ENCODE measurements at regions not wholly inside any gene's neighbourhood (a gene's known extent, or its start where the extent isn't known, plus 50 kb on each side); places are given as distances from the start of the nearest gene placed in this dataset.

DNA sequence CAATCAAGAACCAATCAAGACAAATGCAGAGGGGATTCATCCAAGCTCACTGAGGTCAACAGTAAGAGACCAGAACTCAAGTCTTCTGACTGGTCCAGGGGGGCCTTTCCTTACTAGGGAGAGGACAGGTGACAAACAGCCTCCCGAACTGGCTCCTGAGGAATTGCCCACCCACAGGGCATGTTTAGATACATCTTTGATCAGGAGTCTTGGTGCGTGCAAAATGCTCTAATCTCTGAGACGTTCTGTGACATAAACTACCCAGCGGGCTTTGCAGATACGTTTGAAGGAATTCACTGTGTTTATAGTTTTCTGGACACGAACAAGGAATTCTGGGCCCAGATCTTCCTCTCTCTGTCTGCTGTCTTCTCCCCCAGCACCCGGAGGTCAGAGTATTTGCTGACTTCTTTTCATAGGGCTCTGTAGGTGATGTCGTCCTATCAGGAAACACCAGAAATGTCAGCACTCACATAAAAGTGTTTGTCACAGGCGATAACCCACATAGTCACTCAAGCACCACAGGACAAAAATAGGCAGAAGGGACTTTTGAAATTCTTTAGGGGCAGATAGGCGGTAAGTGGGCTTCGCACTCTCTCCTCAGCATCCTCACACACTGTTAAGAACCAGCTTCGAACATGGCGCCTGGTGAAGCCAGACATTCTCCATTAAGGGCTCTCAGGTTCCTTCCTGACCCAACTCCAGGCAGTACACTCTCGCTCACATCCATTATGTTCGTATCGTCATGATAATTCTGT is 349.0 kb downstream of the CYRIA start:
- Histone ChIP-seq H3K9me3 (ENCODE audit: insufficient read depth, low read length) (no peaks in the 10 kb centered on the region), H4K20me1 (ENCODE audit: low read depth, low read length) (no peaks in the 10 kb centered on the region), H3K27me3 (ENCODE audit: low read length) (no peaks in the 10 kb centered on the region), H3K9me2 (replicated peaks; ENCODE audit: insufficient read depth, low read length) (no peaks in the 10 kb centered on the region), H3K9ac (ENCODE audit: low read length) (no peak overlapping the region), H3K79me2 (ENCODE audit: insufficient read depth, low read length) (no peaks in the 10 kb centered on the region), H3K36me3 (ENCODE audit: low read length) (no peaks in the 10 kb centered on the region), H3K4me3 (ENCODE audit: insufficient read depth, low read length, poor library complexity, severe bottlenecking) (no peak overlapping the region), H3F3A (ENCODE audit: insufficient read depth) (no peaks in the 10 kb centered on the region), H3K4me2 (ENCODE audit: low read depth, low read length, poor library complexity, severe bottlenecking) (no peak overlapping the region), H3K27ac (ENCODE audit: low read depth, low read length) (no peak overlapping the region), H2AFZ (ENCODE audit: low read depth, low read length, severe bottlenecking) (no peak overlapping the region)
- TF ChIP-seq, protein P1, sequence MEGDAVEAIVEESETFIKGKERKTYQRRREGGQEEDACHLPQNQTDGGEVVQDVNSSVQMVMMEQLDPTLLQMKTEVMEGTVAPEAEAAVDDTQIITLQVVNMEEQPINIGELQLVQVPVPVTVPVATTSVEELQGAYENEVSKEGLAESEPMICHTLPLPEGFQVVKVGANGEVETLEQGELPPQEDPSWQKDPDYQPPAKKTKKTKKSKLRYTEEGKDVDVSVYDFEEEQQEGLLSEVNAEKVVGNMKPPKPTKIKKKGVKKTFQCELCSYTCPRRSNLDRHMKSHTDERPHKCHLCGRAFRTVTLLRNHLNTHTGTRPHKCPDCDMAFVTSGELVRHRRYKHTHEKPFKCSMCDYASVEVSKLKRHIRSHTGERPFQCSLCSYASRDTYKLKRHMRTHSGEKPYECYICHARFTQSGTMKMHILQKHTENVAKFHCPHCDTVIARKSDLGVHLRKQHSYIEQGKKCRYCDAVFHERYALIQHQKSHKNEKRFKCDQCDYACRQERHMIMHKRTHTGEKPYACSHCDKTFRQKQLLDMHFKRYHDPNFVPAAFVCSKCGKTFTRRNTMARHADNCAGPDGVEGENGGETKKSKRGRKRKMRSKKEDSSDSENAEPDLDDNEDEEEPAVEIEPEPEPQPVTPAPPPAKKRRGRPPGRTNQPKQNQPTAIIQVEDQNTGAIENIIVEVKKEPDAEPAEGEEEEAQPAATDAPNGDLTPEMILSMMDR (IDR thresholded peaks at IDR 0.05; ENCODE audit: insufficient read depth, low read length, poor library complexity, severe bottlenecking): no peak
- no peak for TF ChIP-seq EZH2phosphoT487 (conservative IDR thresholded peaks at IDR 0.05; ENCODE audit: low read length)

DNA sequence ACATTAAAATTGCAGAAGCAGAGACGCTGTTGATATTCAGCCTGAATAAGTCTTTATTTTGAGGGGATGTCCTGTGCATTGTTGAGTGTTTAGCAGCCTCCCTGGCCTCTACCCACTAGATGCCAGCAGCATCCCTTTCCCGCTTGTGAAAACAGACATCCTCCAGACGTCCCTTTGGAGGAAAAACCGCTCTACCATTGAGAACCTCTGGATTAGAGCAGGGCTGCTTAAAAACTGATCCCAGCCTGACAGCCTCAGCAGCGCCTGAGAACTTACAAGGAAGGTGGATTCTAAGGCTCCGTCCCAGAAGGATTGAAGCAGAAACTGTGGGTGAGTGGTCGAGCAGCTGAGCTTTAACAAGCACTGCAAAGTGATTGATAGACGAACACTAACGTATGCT is 349.7 kb downstream of the CYRIA start:
- H3K4me3 ChIP-seq (ENCODE audit: insufficient read depth, low read length, poor library complexity, severe bottlenecking): no peak overlapping the region

DNA sequence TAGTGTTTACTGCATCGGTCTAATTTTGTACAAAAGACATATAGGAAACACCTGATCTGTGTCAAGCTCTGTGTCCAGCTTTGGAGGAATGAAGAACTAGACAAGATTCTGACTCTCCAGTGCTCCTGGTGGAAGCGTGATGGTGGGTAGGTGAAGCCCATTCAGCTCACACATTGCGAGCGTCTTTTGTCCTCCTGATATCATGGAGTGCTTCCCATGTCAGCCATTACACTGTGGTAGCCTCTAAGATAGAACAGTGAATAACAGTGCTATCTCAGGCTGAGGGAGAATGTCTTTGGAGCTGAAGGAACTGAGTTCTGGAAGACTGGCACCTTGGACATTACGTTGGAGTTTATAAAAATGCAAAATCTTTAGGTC is 350.2 kb downstream of the CYRIA start:
- no peaks in the 10 kb centered on the region for H3F3A ChIP-seq (ENCODE audit: insufficient read depth)
- H3K9ac ChIP-seq (ENCODE audit: low read length): no peak overlapping the region
- H3K36me3 ChIP-seq (ENCODE audit: low read length): no peaks in the 10 kb centered on the region
- no peak overlapping the region for H3K4me3 ChIP-seq (ENCODE audit: insufficient read depth, low read length, poor library complexity, severe bottlenecking)
- H4K20me1 ChIP-seq (ENCODE audit: low read depth, low read length): no peaks in the 10 kb centered on the region
- H2AFZ ChIP-seq (ENCODE audit: low read depth, low read length, severe bottlenecking): no peak overlapping the region
- H3K79me2 ChIP-seq (ENCODE audit: insufficient read depth, low read length): no peaks in the 10 kb centered on the region
- no peaks in the 10 kb centered on the region for H3K9me2 ChIP-seq (replicated peaks; ENCODE audit: insufficient read depth, low read length)
- TF ChIP-seq, protein P1 (IDR thresholded peaks at IDR 0.05; ENCODE audit: insufficient read depth, low read length, poor library complexity, severe bottlenecking): no peak
- no peak for TF ChIP-seq EZH2phosphoT487 (conservative IDR thresholded peaks at IDR 0.05; ENCODE audit: low read length)
- no peaks in the 10 kb centered on the region for H3K9me3 ChIP-seq (ENCODE audit: insufficient read depth, low read length)
- no peak overlapping the region for H3K4me2 ChIP-seq (ENCODE audit: low read depth, low read length, poor library complexity, severe bottlenecking)
- no peak overlapping the region for H3K27ac ChIP-seq (ENCODE audit: low read depth, low read length)
- no peaks in the 10 kb centered on the region for H3K27me3 ChIP-seq (ENCODE audit: low read length)

More for the DNA sequence above, 349.7 kb downstream of the CYRIA start:
- no peaks in the 10 kb centered on the region for H3K79me2 ChIP-seq (ENCODE audit: insufficient read depth, low read length)
- H3K9ac ChIP-seq (ENCODE audit: low read length): no peak overlapping the region
- H2AFZ ChIP-seq (ENCODE audit: low read depth, low read length, severe bottlenecking): no peak overlapping the region
- no peaks in the 10 kb centered on the region for H3K9me2 ChIP-seq (replicated peaks; ENCODE audit: insufficient read depth, low read length)
- TF ChIP-seq, protein P1 (IDR thresholded peaks at IDR 0.05; ENCODE audit: insufficient read depth, low read length, poor library complexity, severe bottlenecking): no peak
- TF ChIP-seq EZH2phosphoT487 (conservative IDR thresholded peaks at IDR 0.05; ENCODE audit: low read length): no peak
- no peaks in the 10 kb centered on the region for H3K27me3 ChIP-seq (ENCODE audit: low read length)
- no peaks in the 10 kb centered on the region for H4K20me1 ChIP-seq (ENCODE audit: low read depth, low read length)
- H3K27ac ChIP-seq (ENCODE audit: low read depth, low read length): no peak overlapping the region
- H3K36me3 ChIP-seq (ENCODE audit: low read length): no peaks in the 10 kb centered on the region
- H3F3A ChIP-seq (ENCODE audit: insufficient read depth): no peaks in the 10 kb centered on the region
- no peaks in the 10 kb centered on the region for H3K9me3 ChIP-seq (ENCODE audit: insufficient read depth, low read length)
- no peak overlapping the region for H3K4me2 ChIP-seq (ENCODE audit: low read depth, low read length, poor library complexity, severe bottlenecking)
